ENCODE measurements at regions not wholly inside any gene's neighbourhood (a gene's known extent, or its start where the extent isn't known, plus 50 kb on each side); places are given as distances from the start of the nearest gene placed in this dataset.
A peak's percentile ranks its signal among the peaks of the same experiment; 100 is the strongest.

GRCh38 chr17:36707904-36708303 is 106.5 kb downstream of the MRM1 start:
- no peak for TF ChIP-seq CTCF (IDR thresholded peaks at IDR 0.05)
- intact Hi-C loops (cut with micrococcal nuclease) = loop anchor here (2.0 kb wide), 1 partner anchor 47 kb away; no protein-coding TSS in a partner anchor
- Mint-ChIP-seq H3K27me3 (peaks cover 21% of the 10 kb centered on the region), H3K4me3 (no peak overlapping the region), H3K27ac (no peak overlapping the region), H3K4me1 (no peaks in the 10 kb centered on the region), H3K9me3 (no peaks in the 10 kb centered on the region), H3K36me3 (ENCODE audit: low read depth) (no peaks in the 10 kb centered on the region)
- DNase-seq = no peak
- CTCF ChIA-PET = no interaction called here
- ATAC-seq (ENCODE audit: low read depth) = no peak
- POLR2A ChIA-PET = no interaction called here

GRCh38 chr17:36714789-36715188 is 113.4 kb downstream of the MRM1 start:
- Mint-ChIP-seq H3K36me3 (ENCODE audit: low read depth) (no peaks in the 10 kb centered on the region), H3K4me1 (peaks cover 15% of the 10 kb centered on the region), H3K9me3 (peaks cover 2% of the 10 kb centered on the region), H3K27ac (no peak overlapping the region), H3K27me3 (peaks cover 3% of the 10 kb centered on the region), H3K4me3 (no peak overlapping the region)
- POLR2A ChIA-PET = no interaction called here
- no peak for DNase-seq
- CTCF ChIA-PET = no interaction called here
- TF ChIP-seq CTCF (IDR thresholded peaks at IDR 0.05) = no peak
- intact Hi-C loops (cut with micrococcal nuclease) = no loop called here
- ATAC-seq (ENCODE audit: low read depth) = no peak

- H3K4me3 Mint-ChIP-seq = no peak overlapping the region
- ChIA-PET CTCF (interaction anchor here (0.9 kb wide), 1 partner anchor 332 kb away, joined by 3 read pairs; no protein-coding TSS in a partner anchor), POLR2A (no interaction called here)
- intact Hi-C loops (cut with micrococcal nuclease) = no loop called here
- ATAC-seq (ENCODE audit: low read depth) = no peak
- DNase-seq = no peak
- H3K27me3 Mint-ChIP-seq = peaks cover 3% of the 10 kb centered on the region
- H3K36me3 Mint-ChIP-seq (ENCODE audit: low read depth) = no peaks in the 10 kb centered on the region
- peaks cover 2% of the 10 kb centered on the region for H3K9me3 Mint-ChIP-seq
- no peak for TF ChIP-seq CTCF (IDR thresholded peaks at IDR 0.05)
- peaks cover 25% of the 10 kb centered on the region for H3K4me1 Mint-ChIP-seq
- H3K27ac Mint-ChIP-seq = no peak overlapping the region
Measured at GRCh38 chr17:36715951-36716350, 114.6 kb downstream of the MRM1 start.

- DNase-seq = no peak
- H3K4me3 Mint-ChIP-seq = no peak overlapping the region
- CTCF ChIA-PET = no interaction called here
- peaks cover 35% of the 10 kb centered on the region for H3K4me1 Mint-ChIP-seq
- no peak for ATAC-seq (ENCODE audit: low read depth)
- TF ChIP-seq CTCF (IDR thresholded peaks at IDR 0.05) = no peak
- intact Hi-C loops (cut with micrococcal nuclease) = no loop called here
- POLR2A ChIA-PET = no interaction called here
- H3K27ac Mint-ChIP-seq = no peak overlapping the region
- H3K9me3 Mint-ChIP-seq = peaks cover 2% of the 10 kb centered on the region
- H3K36me3 Mint-ChIP-seq (ENCODE audit: low read depth) = no peaks in the 10 kb centered on the region
- peaks cover 3% of the 10 kb centered on the region for H3K27me3 Mint-ChIP-seq
Measured at GRCh38 chr17:36717088-36717487, 115.7 kb downstream of the MRM1 start.

GRCh38 chr17:36720131-36720530 is 118.7 kb downstream of the MRM1 start:
- CTCF ChIA-PET = no interaction called here
- no peak overlapping the region for H3K4me3 Mint-ChIP-seq
- intact Hi-C loops (cut with micrococcal nuclease) = loop anchor here (5.0 kb wide), 1 partner anchor 118 kb away; the partner anchor contains the start of gene MRM1

More at GRCh38 chr17:36720131-36720530, 118.7 kb downstream of the MRM1 start:
- no peak for ATAC-seq (ENCODE audit: low read depth)
- no peak for TF ChIP-seq CTCF (IDR thresholded peaks at IDR 0.05)
- POLR2A ChIA-PET = interaction anchor here (0.5 kb wide), 1 partner anchor 175 kb away, joined by 3 read pairs; the partner anchor contains the start of gene GGNBP2
- DNase-seq = no peak
- Mint-ChIP-seq H3K27me3 (no peaks in the 10 kb centered on the region), H3K36me3 (ENCODE audit: low read depth) (no peaks in the 10 kb centered on the region), H3K4me1 (peaks cover 54% of the 10 kb centered on the region), H3K9me3 (peaks cover 2% of the 10 kb centered on the region), H3K27ac (peak overlapping the region; percentile 90)

Data from activated B cell treated with CpG ODN at 0.5 μM for 24 hours (primary cell).